Stimulated activated CD4-positive, alpha-beta T cell treated with anti-CD3 and anti-CD28 coated beads, Interleukin-15, amount 100 ng/mL, for 24 hours (primary cell): ENCODE measurements at regions not wholly inside any gene's neighbourhood (a gene's known extent, or its start where the extent isn't known, plus 50 kb on each side); places are given as distances from the start of the nearest gene placed in this dataset.

Source experiments
- DNase-seq: peaks from one replicate; pipeline ENCODE4 v3.0.0-alpha.2; 2020

GRCh38 chr9:84590706-84591105 lies 78.8 kb upstream of the NTRK2 start:
- no peak for DNase-seq

- no peak for DNase-seq
Measured at GRCh38 chr9:84592918-84593317, 76.6 kb upstream of the NTRK2 start.

GRCh38 chr9:84593352-84593751 lies 76.2 kb upstream of the NTRK2 start:
- no peak for DNase-seq

GRCh38 chr9:84597131-84597530 lies 72.4 kb upstream of the NTRK2 start:
- DNase-seq = no peak

GRCh38 chr9:84598921-84599636 lies 70.5 kb upstream of the NTRK2 start:
- DNase-seq = no peak

- no peak for DNase-seq
Measured at GRCh38 chr9:84600739-84601138, 68.8 kb upstream of the NTRK2 start.

- no peak for DNase-seq
Measured at GRCh38 chr9:84604223-84604622, 65.3 kb upstream of the NTRK2 start.

GRCh38 chr9:84609779-84610178 lies 59.8 kb upstream of the NTRK2 start:
- DNase-seq = no peak

- no peak for DNase-seq
Measured at GRCh38 chr9:84613431-84613830, 56.1 kb upstream of the NTRK2 start.

GRCh38 chr9:84615544-84615943 lies 54.0 kb upstream of the NTRK2 start:
- no peak for DNase-seq

- DNase-seq = no peak
Measured at GRCh38 chr9:84617411-84618029, 52.0 kb upstream of the NTRK2 start.
